ENCODE measurements at regions not wholly inside any gene's neighbourhood (a gene's known extent, or its start where the extent isn't known, plus 50 kb on each side); places are given as distances from the start of the nearest gene placed in this dataset.

- H3K27ac ChIP-seq (ENCODE audit: low read depth) = no peak overlapping the region
- no peaks in the 10 kb centered on the region for H3K27me3 ChIP-seq (ENCODE audit: insufficient read depth)
- no peak for DNase-seq (ENCODE audit: low spot score)
- H3K4me2 ChIP-seq = no peak overlapping the region
- Mint-ChIP-seq H3K27me3 (ENCODE audit: insufficient read depth, low read depth, poor library complexity) (peaks cover 14% of the 10 kb centered on the region), H3K27ac (no peak overlapping the region), H3K4me3 (no peak overlapping the region), H3K36me3 (ENCODE audit: low read depth) (no peaks in the 10 kb centered on the region), H3K4me1 (no peaks in the 10 kb centered on the region), H3K9me3 (peaks cover 3% of the 10 kb centered on the region; the same call in 2 of the 3 replicates)
- ATAC-seq = no peak
- no peak overlapping the region for H2AFZ ChIP-seq
- H3F3A ChIP-seq (replicated peaks; ENCODE audit: low read depth) = no peaks in the 10 kb centered on the region
- H3K4me1 ChIP-seq (ENCODE audit: insufficient read depth) = no peaks in the 10 kb centered on the region
- H3K9me2 ChIP-seq (ENCODE audit: insufficient read depth) = no peaks in the 10 kb centered on the region
- TF ChIP-seq REST (IDR thresholded peaks at IDR 0.05; ENCODE audit: unreplicated experiment) = no peak
- TF ChIP-seq CTCF (conservative IDR thresholded peaks at IDR 0.05; ENCODE audit: low read depth in 2 of 2) = no peak
- no peak for TF ChIP-seq EZH2 (IDR thresholded peaks at IDR 0.05; ENCODE audit: low read depth, unreplicated experiment)
- no peak for TF ChIP-seq STAT1 (IDR thresholded peaks at IDR 0.05; ENCODE audit: unreplicated experiment)
- TF ChIP-seq JUNB (IDR thresholded peaks at IDR 0.05; ENCODE audit: unreplicated experiment) = no peak
- no peak for TF ChIP-seq ZNF462 (CRISPR knock-in tag; IDR thresholded peaks at IDR 0.05)
- TF ChIP-seq, protein P1, sequence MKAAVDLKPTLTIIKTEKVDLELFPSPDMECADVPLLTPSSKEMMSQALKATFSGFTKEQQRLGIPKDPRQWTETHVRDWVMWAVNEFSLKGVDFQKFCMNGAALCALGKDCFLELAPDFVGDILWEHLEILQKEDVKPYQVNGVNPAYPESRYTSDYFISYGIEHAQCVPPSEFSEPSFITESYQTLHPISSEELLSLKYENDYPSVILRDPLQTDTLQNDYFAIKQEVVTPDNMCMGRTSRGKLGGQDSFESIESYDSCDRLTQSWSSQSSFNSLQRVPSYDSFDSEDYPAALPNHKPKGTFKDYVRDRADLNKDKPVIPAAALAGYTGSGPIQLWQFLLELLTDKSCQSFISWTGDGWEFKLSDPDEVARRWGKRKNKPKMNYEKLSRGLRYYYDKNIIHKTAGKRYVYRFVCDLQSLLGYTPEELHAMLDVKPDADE (IDR thresholded peaks at IDR 0.05) = no peak
- no peak for TF ChIP-seq POLR2AphosphoS5 (IDR thresholded peaks at IDR 0.05; ENCODE audit: low read depth)
- TF ChIP-seq ZNF114 (CRISPR knock-in tag; IDR thresholded peaks at IDR 0.05) = no peak
- TF ChIP-seq CREB1 (CRISPR knock-in tag; IDR thresholded peaks at IDR 0.05; ENCODE audit: low read depth) = no peak
- TF ChIP-seq EZH2phosphoT487 (IDR thresholded peaks at IDR 0.05; ENCODE audit: unreplicated experiment) = no peak
- no peak for TF ChIP-seq NANOG (IDR thresholded peaks at IDR 0.05; ENCODE audit: borderline replicate concordance)
- H3K36me3 ChIP-seq (ENCODE audit: insufficient read depth) = no peaks in the 10 kb centered on the region
- no peaks in the 10 kb centered on the region for H3K79me2 ChIP-seq (replicated peaks; ENCODE audit: insufficient read depth)
- no peaks in the 10 kb centered on the region for H4K20me1 ChIP-seq (replicated peaks; ENCODE audit: insufficient read depth)
- no peak overlapping the region for H3K4me3 ChIP-seq
Observed at GRCh38 chr1:112335351-112335750, 60.7 kb upstream of the CTTNBP2NL start.
